HCT116 (cell line): ENCODE measurements at regions not wholly inside any gene's neighbourhood (a gene's known extent, or its start where the extent isn't known, plus 50 kb on each side); places are given as distances from the start of the nearest gene placed in this dataset.
A peak's percentile ranks its signal among the peaks of the same experiment; 100 is the strongest.

ENCODE experiments used
- ATAC-seq: fragments of 200-7000 bp; cut with Tn5 transposase; 2 replicates; pipeline ENCODE4 v1.9.1; 2020; ENCODE audit warnings: mild to moderate bottlenecking, moderate library complexity
- BruUV-seq: library from RNA; stranded (reverse); fragments of 400-500 nt; replicated peaks from 2 replicates; lab custom pipeline; 2021; lab: Mats Ljungman, UMichigan
- CTCF ChIA-PET: fragments of 300-600 bp; sonication (Branson Sonifier 250); formaldehyde crosslinking; loops from one replicate; lab custom pipeline; 2021; ENCODE audit warnings: antibody characterized with exemption; lab: Charles Lee
- POLR2A ChIA-PET: fragments of 300-600, 350-600 bp; sonication (Branson Sonifier 250); formaldehyde crosslinking; loops from one replicate; lab custom pipeline; 2021; ENCODE audit warnings: antibody characterized with exemption; lab: Charles Lee
- RAD21 ChIA-PET, 2 experiments: fragments of 300-600 bp; sonication (Branson Sonifier 250); formaldehyde crosslinking; loops; one replicate each; lab custom pipeline; 2023; ENCODE audit warnings: low total read pairs in 2 of 2; ENCODE audit not compliant: uncharacterized antibody in 2 of 2, unreplicated experiment in 2 of 2, low non-redundant PET in 1 of 2; lab: Charles Lee
- DNase-seq: peaks from one replicate; pipeline ENCODE4 v3.0.0-alpha.2; 2010; ENCODE audit warnings: low read depth, low spot score
- H2AFZ ChIP-seq: fragments of 200-600 bp; shearing (Covaris generic), sonication (generic); 2 replicates; pipeline ENCODE4 v1.6.1; 2017; ENCODE audit warnings: low read depth, mixed run types, mixed read lengths, antibody characterized with exemption, low read length; ENCODE audit not compliant: poor library complexity, severe bottlenecking
- H3K27ac ChIP-seq: 2 replicates; pipeline ENCODE4 v1.5.1; 2012; ENCODE audit warnings: low read depth, low read length
- H3K27me3 ChIP-seq: fragments of 200-600 bp; sonication (generic); 2 replicates; pipeline ENCODE4 v1.6.1; 2016; ENCODE audit warnings: mixed run types, low read length, mixed read lengths; ENCODE audit not compliant: insufficient read depth
- H3K36me3 ChIP-seq, 2 experiments: fragments of 200-500 bp in 1 of 2; fragments of 200-600 bp in 1 of 2; sonication (Bioruptor generic) in 1 of 2; sonication (generic) in 1 of 2; 2 replicates each; pipeline versions ENCODE4 v1.5.1 to v1.6.1; 2014 to 2016; ENCODE audit warnings: low read length in 2 of 2, inconsistent platforms in 1 of 2, mixed read lengths in 1 of 2, mixed run types in 1 of 2; ENCODE audit not compliant: insufficient read depth in 2 of 2, control insufficient read depth in 1 of 2
- H3K4me1 ChIP-seq, 2 experiments: fragments of 200-600 bp in 1 of 2; sonication (generic) in 1 of 2; 2 replicates each; pipeline versions ENCODE4 v1.5.1 to v1.6.1; 2012 to 2017; ENCODE audit warnings: low read length in 2 of 2, inconsistent platforms in 1 of 2, mild to moderate bottlenecking in 1 of 2, mixed read lengths in 1 of 2, mixed run types in 1 of 2, moderate library complexity in 1 of 2; ENCODE audit not compliant: insufficient read depth in 2 of 2, control insufficient read depth in 1 of 2
- H3K4me2 ChIP-seq: fragments of 200-600 bp; sonication (generic); 2 replicates; pipeline ENCODE4 v1.6.1; 2017; ENCODE audit warnings: mixed run types, low read length, mixed read lengths
- H3K4me3 ChIP-seq, 2 experiments: fragments of 200-600 bp in 1 of 2; sonication (generic) in 1 of 2; replicated peaks in 1 of 2; 2 replicates each; pipeline ENCODE4 v1.5.1; 2011 to 2016; ENCODE audit warnings: low read length in 2 of 2, control low read depth in 1 of 2, low read depth in 1 of 2, mild to moderate bottlenecking in 1 of 2, mixed read lengths in 1 of 2, mixed run types in 1 of 2
- H3K79me2 ChIP-seq: fragments of 200-600 bp; sonication (generic); 2 replicates; pipeline ENCODE4 v1.6.1; 2017; ENCODE audit warnings: mild to moderate bottlenecking, mixed run types, low read length, moderate library complexity, mixed read lengths; ENCODE audit not compliant: insufficient read depth
- H3K9ac ChIP-seq: fragments of 200-600 bp; sonication (generic); 2 replicates; pipeline ENCODE4 v1.6.1; 2016; ENCODE audit warnings: low read length, mixed read lengths
- H3K9me2 ChIP-seq: fragments of 200-600 bp; sonication (generic), shearing (Covaris generic); 2 replicates; pipeline ENCODE4 v1.6.1; 2017; ENCODE audit warnings: mixed run types, mild to moderate bottlenecking, moderate library complexity; ENCODE audit not compliant: insufficient read depth
- H3K9me3 ChIP-seq, 2 experiments: fragments of 200-500 bp in 1 of 2; fragments of 200-600 bp in 1 of 2; sonication (Bioruptor generic) in 1 of 2; sonication (generic) in 1 of 2; 2 replicates each; pipeline ENCODE4 v1.6.1; 2014 to 2017; ENCODE audit warnings: low read length in 2 of 2, mixed read lengths in 2 of 2, inconsistent platforms in 1 of 2, low read depth in 1 of 2, mild to moderate bottlenecking in 1 of 2, mixed run types in 1 of 2, moderate library complexity in 1 of 2; ENCODE audit not compliant: control insufficient read depth in 1 of 2, insufficient read depth in 1 of 2
- H4K20me1 ChIP-seq: fragments of 200-600 bp; sonication (generic), shearing (Covaris generic); 2 replicates; pipeline ENCODE4 v1.6.1; 2017; ENCODE audit warnings: mixed run types, mild to moderate bottlenecking, moderate library complexity; ENCODE audit not compliant: insufficient read depth
- ELF1 ChIP-seq: IDR thresholded peaks from 2 replicates; pipeline ENCODE4 v1.6.1; 2012; ENCODE audit warnings: low read depth, borderline replicate concordance
- EZH2phosphoT487 ChIP-seq: fragments of 200-600 bp; IDR thresholded peaks from 2 replicates; pipeline ENCODE4 v1.6.1; 2018; ENCODE audit warnings: antibody characterized with exemption, borderline replicate concordance
- RAD21 ChIP-seq: IDR thresholded peaks from 2 replicates; pipeline ENCODE4 v1.6.1; 2012; ENCODE audit warnings: low read depth, mild to moderate bottlenecking
- ZFX ChIP-seq: fragments of 450-650 bp; IDR thresholded peaks from 2 replicates; pipeline ENCODE4 v1.6.1; 2017
- intact Hi-C: fragments of 100-400 bp; cut with micrococcal nuclease; formaldehyde crosslinking; loops from 2 replicates; pipeline ENCODE4 v1.10.0; 2022
- TF ChIP-seq, protein P1 (sequence below), 3 experiments: fragments of 200-600 bp in 1 of 3; sonication (generic) in 1 of 3; IDR thresholded peaks in 2 of 3; conservative IDR thresholded peaks in 1 of 3; 2 replicates each; pipeline ENCODE4 v1.5.1; 2012 to 2017; ENCODE audit warnings: low read depth in 2 of 3, low read length in 2 of 3, antibody characterized with exemption in 1 of 3, borderline replicate concordance in 1 of 3, control low read depth in 1 of 3, mild to moderate bottlenecking in 1 of 3, mixed read lengths in 1 of 3, mixed run types in 1 of 3, moderate library complexity in 1 of 3; ENCODE audit not compliant: insufficient read depth in 1 of 3
- TF ChIP-seq, protein P2 (sequence below): IDR thresholded peaks from 2 replicates; pipeline ENCODE4 v1.6.1; 2012

DNA sequence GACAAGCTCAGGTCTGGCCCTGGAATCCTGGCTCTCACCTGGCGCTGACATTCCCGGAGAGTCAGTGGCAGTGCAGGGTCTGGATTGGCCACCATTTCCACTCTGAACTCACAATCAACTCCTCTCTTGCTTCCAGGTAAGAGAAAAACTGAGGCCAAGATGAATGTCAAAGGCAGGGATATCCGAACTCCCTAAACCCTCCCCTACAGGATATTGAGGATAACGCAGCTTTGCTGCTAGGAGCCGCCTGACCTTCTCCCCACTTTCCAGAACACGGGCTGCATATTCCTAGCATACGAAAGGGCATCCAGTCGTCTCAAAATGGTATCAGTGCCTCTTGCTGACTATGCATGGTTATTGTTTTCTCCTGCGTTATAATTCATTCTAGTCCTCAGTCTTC lies 473.4 kb downstream of the SOX9 start:
- Histone ChIP-seq H3K9me2 (no peaks in the 10 kb centered on the region), H3K27ac (no peak overlapping the region), H4K20me1 (no peaks in the 10 kb centered on the region; the same call in 1 of the 2 replicates), H3K9ac (no peak overlapping the region), H3K4me2 (peak overlapping the region; percentile 5; the same call in 1 of the 2 replicates), H3K79me2 (peaks cover 32% of the 10 kb centered on the region), H3K4me3 (no peak overlapping the region), H3K27me3 (no peaks in the 10 kb centered on the region), H3K4me1 (peaks cover 20 to 45% of the 10 kb centered on the region in 2 experiments), H3K36me3 (no peaks in the 10 kb centered on the region), H2AFZ (no peak overlapping the region), H3K9me3 (no peaks in the 10 kb centered on the region)
- no TSS peak for BruUV-seq
- CTCF ChIA-PET, result interaction anchor here (0.9 to 3.4 kb wide), 4 partner anchors 9 to 37 kb away, joined by 3 to 28 read pairs (median 6); no protein-coding TSS in a partner anchor
- POLR2A ChIA-PET, result interaction anchor here (0.6 to 1.4 kb wide), 3 partner anchors 11 to 122 kb away, joined by 3 to 6 read pairs (median 3); no protein-coding TSS in a partner anchor
- TF ChIP-seq ELF1 (no peak), EZH2phosphoT487 (no peak), RAD21 (no peak), ZFX (no peak)
- TF ChIP-seq, protein P1, sequence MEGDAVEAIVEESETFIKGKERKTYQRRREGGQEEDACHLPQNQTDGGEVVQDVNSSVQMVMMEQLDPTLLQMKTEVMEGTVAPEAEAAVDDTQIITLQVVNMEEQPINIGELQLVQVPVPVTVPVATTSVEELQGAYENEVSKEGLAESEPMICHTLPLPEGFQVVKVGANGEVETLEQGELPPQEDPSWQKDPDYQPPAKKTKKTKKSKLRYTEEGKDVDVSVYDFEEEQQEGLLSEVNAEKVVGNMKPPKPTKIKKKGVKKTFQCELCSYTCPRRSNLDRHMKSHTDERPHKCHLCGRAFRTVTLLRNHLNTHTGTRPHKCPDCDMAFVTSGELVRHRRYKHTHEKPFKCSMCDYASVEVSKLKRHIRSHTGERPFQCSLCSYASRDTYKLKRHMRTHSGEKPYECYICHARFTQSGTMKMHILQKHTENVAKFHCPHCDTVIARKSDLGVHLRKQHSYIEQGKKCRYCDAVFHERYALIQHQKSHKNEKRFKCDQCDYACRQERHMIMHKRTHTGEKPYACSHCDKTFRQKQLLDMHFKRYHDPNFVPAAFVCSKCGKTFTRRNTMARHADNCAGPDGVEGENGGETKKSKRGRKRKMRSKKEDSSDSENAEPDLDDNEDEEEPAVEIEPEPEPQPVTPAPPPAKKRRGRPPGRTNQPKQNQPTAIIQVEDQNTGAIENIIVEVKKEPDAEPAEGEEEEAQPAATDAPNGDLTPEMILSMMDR (IDR thresholded peaks at IDR 0.05 in 2 of 3, conservative IDR thresholded peaks at IDR 0.05 in 1 of 3; ENCODE audit: borderline replicate concordance in 1 of 3, insufficient read depth in 1 of 3, low read depth in 2 of 3, low read length in 2 of 3), result peak in 2 of 3 experiments; percentile 45 to 50; a peak in 3 of 6 replicates
- TF ChIP-seq, protein P2, sequence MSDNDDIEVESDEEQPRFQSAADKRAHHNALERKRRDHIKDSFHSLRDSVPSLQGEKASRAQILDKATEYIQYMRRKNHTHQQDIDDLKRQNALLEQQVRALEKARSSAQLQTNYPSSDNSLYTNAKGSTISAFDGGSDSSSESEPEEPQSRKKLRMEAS, result no peak
- DNase-seq (no peak), ATAC-seq (no peak; the same call in 1 of the 2 replicates)
- intact Hi-C loops, result loop anchor here (5.0 kb wide), 2 partner anchors 88 to 698 kb away; no protein-coding TSS in a partner anchor
- RAD21 ChIA-PET, result no interaction called here
